ENCODE measurements at regions not wholly inside any gene's neighbourhood (a gene's known extent, or its start where the extent isn't known, plus 50 kb on each side); places are given as distances from the start of the nearest gene placed in this dataset.
"Not testable (repeated sequence)": the region's sequence is repeated elsewhere in the genome, so short reads cannot be mapped to it uniquely, and the experiment has no call there.

DNA sequence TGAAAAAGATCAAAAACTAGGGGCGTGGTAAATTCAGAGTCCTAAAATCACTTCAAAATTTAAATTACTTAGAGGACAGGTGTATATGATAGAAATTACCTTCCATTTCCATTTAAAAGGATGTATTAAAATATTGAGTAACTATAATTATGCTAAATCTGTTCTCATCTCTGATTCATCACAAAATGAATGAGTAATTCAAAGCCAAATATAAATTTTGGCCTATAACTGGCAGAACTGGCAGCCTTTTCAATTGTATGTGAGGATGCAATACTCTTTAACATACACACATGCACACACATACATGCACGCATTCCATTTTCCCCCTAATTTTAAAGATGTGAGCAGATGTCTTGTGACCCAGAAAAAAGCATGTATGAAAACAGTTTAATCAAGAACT lies 194.6 kb downstream of the EPM2A start:
- no peak for DNase-seq

DNA sequence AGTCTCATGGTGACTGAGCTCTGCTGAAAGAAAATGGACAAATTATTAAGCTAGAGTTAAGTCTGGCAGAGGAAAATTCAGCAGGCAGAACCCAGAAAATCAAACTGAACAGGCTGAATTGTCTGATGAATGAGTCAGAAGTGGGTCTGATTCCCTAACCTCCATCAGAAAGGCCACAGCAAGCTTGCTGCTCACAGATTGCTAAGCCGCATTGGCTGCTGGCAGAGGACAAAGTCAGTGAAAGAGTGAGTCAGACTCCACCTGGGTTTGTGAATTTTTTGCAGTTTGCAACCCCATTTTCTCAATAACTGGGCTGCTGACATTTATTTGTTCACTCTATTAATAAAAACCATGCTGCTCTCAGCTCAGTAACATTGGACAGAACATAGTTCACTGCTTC lies 191.3 kb downstream of the EPM2A start:
- DNase-seq, result no peak

DNA sequence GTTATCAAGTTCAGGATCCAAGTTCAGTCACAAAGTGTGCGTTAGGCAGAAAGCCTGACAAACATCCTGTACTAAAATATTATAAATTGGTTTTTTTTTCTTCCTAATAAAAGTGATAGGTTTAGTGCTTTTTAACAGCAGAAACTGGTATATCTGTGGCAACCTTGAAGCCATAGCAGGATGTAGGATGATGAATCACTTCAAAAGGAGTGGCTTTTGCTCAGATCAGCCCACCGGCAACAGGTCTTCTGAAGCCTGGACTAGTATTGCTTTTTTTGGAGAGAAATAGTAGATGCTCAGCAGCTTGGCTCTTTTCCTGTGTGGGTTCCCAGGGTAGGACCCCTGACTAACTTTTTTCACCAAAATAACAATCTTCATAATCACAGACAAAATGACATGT lies 190.8 kb downstream of the EPM2A start:
- DNase-seq, result no peak

DNA sequence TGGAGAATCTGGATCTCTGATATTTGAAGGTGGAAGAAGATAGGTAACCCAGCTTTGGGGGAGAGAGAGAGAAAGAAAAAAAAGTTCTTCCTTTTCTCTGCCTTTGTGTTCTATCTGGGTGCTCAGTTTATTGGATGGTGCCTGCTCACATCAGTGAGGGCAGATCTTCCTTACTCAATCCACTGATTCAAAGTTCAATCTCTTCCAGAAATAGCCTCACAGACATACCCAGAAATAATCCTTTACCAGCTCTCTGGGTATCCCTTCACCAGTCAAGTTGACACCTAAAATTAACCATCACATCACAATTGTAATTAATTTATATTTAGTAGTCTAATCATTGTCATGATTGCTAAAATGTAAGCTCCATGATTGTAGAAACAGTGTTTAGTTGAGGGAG lies 189.1 kb downstream of the EPM2A start:
- no peak for DNase-seq

DNA sequence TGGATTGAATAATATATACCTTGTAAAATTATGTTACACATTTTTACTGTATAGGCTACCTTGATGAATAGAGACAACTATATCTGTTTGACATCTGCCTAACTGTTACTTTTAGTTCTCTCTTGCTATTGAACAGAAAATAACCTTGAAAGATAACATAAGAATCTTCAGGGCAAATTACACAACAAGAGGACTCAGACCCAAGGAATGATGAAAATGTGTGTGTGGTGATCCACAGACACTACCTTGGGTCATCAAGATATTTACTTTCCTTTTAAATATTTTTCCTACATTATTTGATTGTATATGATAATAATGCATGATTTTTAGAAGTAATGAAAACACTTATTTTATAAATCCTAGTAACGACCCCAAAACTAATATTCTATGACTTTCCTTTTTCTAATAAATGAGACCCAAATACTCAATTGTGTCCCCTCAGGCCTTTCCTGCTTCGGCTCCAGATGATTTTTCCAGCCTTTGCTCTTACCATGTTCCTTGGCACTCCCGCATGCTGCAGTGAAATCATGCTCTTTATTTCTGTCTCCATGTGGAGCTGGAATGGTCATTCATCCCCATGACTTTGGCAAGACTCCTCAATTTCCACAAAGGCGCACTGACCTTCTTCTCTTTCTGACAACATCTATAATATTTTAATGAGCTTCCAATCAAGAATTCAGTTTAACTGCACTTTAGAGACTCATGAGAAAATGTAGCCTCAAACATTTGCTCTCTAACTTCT lies 187.6 kb downstream of the EPM2A start:
- no peak for DNase-seq

DNA sequence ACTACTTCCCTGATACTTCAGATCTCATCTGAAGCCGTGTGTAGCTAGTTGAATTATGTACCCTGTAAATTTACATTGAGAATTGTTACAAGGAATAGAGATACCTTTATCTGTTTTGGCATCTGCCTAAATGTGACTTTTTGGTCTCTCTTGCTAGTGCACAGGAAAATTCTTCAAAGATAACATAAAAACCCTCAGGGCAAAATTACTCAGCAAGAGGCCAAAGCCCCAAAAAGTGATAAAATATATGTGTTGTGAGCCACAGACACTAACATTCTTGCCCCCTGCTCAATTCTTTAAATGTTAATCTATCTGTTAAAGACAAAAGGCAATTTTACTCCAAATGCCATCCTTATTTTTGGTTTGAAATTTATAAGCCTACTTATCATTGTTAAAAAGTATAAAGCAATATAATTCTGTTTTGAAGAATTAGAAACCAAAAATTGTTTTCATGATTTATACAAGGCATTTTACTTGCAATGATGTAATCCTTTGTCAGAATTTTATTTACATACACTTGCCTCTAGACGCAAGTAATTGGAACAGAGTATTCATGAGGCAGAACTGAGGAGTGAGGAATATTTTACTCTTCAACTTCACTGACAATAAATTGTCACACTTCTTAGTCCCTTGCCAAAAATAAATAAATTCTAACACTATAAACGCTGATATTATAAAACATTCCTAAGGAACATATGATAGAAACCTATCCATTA lies 186.2 kb downstream of the EPM2A start:
- no peak for DNase-seq

DNA sequence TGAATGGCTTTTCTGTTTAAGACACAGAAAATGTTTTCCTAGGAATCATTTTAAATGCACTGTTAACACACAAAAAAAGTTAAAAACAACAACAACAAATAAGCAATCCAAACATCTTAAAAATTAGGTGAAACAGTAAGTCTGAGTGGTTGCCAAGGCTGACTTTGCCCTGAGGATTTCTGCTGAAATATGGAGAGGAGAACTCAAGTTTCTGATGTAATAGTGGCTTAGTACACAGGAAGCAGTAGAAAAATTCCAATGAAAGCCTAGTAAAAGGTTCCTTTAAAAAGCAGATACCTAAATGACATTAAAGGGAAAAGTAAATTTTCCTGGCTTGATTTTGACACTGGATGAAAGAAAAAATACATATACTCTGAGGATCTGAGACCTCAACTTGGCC lies 184.2 kb downstream of the EPM2A start:
- DNase-seq, result no peak

DNA sequence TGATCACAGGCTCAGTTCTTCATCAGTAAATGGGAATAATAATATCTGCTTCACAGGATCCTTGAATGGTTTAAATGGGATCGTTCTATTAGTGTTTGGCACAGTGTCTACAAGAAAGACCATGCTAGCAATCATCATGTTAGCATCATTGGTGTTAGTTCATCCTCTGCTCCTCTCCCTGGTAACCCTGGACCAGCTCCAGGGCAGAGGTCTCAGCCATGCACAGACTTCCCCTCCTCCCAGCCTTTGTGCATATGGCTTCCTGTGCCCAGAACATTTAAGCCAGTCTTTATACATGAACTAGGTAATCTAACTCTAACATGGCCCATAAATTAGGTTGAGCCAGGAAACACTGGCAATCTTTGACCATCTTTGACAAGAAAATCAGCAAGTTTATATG lies 180.2 kb downstream of the EPM2A start:
- no peak for DNase-seq

DNA sequence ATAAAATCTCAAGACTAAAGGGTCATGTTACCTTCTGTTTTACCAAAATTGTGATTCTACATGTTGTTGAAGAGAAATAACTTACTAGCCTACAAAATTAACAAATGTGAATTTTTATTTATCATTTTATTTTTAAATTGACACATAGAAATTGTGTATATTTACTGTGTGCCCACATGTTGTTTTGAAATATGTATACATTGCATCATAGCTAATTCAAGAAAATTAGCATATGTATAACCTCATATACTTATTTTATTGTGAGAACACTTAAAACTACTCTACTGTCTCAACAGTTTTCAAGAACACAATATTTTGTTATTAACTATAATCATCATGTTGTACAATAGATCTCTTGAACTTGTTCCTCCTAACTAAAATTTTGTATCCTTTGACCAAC lies 177.8 kb downstream of the EPM2A start:
- no peak for DNase-seq

DNA sequence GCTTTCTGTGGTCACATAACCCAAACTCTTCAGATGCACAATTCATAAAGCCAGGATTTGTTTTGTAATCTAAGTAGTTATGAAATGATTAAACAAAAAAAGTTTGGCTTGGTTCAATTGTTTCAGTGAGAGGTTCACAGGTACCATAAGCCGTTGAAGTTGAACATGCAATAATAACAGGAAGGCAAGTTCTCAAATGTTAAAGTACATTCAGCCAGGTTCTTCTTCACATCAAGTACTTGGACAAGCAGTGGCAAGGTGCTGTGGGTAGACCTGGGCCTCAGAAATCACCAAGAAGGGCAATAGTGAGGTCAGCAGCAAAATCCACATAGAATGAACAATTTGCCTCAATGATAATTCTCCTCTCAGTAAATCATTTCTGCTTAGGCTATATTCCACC lies 175.5 kb downstream of the EPM2A start:
- no peak for DNase-seq

DNA sequence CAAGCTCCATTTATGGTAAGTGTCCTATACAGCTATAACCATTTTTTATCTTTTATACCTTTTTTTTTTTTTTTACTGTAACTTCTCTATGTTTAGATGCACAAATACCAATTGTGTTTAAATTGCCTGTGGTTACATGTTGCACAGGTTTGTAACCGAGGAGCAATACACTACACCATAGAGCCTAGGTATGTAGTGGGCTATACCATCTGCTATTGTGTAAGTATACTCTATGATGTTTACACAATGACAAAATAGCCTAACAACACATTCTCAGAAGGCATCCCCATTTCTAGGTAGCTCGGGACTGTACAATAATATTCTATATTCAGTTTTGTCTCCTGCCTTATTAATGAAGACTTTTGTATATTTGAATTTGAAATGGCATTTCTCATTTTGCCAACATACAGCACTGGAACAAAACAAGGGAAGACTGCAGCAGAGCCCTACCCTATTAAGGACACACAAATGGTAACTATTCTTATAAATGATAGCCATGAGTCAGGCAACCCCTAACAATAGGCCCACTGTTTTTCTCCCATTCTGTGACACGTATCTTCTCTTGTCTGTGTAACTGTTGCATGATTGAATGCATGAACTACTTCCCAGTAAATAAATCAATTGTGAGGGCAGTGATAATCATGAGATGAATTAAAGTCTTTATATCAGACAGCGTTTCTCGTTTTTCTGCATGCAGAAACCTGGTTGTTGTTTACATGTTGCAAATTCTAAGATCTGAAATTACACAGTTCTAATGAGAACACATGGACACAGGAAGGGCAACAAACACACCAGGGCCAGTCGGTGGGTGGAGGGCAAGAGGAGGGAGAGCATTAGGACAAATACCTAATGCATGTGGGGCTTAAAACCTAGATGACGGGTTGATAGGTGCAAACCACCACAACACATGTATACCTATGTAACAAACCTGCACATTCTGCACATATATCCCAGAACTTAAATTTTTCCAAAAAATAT lies 173.9 kb downstream of the EPM2A start:
- no peak for DNase-seq

DNA sequence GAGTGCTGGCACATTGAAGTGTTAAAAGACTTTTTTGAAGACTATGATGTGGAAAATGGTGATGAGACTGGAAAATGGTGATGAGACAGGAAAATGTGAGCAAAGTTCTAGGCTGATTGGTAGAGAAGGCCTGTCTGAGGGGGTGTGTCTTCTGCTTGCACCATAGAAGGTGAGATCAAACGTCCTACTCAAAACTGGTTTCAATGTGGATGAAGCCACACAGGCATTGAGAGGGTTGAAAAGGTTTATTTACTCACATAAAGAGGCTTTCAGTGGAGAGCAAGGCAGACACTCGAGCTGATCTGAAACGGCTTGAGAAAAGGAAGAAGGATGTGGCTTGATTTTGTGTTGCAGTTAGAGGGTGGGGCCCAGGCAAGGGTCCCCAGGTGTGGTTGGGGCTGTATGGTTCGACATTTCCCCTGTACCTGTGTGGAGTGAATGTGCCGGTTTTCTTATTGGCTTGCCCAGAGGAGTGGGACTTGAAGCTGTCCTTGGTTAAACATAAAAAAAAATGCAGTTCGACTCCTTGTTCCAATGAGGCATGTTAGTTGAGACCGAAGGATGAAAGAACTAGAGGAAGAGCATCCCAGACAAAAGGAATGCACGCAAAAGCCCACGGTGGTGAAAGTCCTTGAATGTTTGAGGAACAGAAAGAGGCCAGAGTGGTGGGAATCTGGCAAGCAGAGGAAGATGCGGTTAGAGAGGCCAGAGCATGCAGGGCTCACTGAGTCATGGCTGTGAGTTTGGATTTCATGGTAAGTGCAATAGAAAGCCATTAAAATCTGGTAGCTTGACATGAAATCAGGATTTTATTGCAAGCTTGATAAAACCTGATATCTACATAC lies 172.3 kb downstream of the EPM2A start:
- no peak for DNase-seq

DNA sequence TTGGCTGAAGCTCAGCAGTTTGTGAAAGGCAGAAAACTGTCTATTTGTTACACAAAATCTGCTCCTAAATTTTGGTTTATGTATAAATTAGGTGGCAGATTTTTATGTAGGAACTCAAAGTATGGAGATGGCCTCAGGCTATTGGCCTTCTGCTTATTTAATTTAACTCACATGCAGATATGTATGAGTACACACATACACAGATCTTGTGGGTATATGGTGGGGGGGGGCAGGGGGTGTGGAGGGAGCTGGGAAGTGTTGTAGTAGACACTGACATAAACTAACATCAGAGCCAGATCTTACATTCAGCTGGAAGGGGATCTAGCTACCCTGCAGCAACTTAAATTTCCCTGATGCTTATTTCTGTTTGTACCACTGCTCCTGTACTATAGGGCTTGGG lies 170.8 kb downstream of the EPM2A start:
- DNase-seq, result no peak

DNA sequence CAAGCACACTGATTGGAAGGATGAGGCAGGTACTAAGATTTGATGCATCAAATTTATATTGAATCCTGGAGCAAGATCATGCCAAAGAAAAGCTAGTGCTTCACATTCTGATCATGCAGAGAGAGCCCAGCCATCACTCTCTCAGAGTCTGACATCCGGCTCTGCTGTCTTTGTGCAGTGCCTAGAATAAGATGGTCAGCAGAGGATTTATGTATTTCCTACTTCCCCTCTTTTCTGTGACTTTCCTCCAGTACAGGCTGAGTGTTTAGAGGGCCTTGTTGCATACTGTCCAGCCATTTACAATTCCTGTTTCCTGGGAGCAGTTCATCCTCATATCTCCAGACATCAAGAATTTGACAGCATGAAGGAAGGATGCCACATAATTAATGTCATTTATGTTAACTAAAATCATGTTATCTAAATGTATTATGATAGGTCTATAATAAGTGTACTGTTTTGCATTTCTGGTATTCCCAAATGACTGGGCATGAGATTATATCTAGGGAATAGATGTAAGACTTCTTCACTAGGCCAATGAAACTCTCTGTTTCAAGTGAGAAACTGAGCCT lies 167.6 kb downstream of the EPM2A start:
- no peak for DNase-seq

DNA sequence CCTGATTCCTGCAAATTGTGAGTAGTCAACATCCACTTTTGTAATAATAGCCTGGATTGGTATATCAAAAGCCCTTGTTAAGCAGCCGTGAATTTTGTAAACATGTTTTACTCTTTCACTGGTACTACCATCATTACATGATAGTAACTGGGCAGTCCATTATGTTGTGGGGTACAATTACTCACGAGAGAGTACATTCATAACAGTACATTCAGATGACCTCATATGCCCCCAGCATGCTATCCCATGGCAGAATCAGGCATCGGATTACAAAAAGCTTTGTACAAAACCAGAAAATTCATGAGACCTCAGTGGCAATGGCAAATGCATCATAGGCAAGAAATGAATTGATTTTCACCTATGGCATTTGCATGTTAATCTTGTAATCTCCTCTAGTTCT lies 166.2 kb downstream of the EPM2A start:
- DNase-seq, result no peak

DNA sequence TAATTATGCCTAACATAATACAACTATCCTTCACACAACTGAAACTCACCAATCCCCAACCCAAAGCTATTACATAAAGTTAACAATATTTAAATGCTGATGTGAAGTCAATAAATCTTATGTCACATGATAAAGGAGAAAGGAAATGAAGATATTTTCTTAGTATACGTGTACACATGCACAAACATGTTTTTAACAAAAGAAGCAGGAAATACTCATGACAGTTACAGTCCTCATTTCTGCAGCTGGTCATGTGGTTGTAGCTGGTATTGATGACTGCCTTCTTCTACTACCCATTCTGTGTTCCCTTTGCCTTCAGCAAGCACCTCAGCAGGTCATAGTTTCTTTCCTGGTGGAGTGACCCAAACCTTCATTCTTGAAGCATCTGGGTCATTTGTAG lies 165.0 kb downstream of the EPM2A start:
- DNase-seq, result not testable (repeated sequence)

DNA sequence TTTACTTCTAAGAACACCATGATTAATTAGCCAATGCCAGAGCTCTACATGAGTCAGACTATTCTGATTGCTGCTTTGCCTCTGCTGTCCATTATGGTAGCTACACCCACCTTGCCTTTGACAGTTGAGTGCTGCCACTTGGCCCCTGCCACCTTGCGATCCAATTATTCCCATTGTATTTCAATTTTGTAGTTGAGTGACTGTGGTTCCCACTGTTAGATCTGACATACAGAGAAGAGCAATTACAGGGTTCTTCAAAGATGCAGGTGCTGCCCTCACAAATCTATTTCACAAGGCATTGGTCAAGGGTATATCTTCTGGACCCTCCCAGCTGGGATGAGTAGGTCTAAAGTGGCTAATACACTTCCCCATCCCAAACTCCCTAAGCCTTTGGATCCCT lies 161.1 kb downstream of the EPM2A start:
- not testable (repeated sequence) for DNase-seq

Measured in activated CD4-positive, alpha-beta T cell treated with anti-CD3 and anti-CD28 coated beads for 4 hours (primary cell).